ENCODE measurements at regions not wholly inside any gene's neighbourhood (a gene's known extent, or its start where the extent isn't known, plus 50 kb on each side); places are given as distances from the start of the nearest gene placed in this dataset.

DNA sequence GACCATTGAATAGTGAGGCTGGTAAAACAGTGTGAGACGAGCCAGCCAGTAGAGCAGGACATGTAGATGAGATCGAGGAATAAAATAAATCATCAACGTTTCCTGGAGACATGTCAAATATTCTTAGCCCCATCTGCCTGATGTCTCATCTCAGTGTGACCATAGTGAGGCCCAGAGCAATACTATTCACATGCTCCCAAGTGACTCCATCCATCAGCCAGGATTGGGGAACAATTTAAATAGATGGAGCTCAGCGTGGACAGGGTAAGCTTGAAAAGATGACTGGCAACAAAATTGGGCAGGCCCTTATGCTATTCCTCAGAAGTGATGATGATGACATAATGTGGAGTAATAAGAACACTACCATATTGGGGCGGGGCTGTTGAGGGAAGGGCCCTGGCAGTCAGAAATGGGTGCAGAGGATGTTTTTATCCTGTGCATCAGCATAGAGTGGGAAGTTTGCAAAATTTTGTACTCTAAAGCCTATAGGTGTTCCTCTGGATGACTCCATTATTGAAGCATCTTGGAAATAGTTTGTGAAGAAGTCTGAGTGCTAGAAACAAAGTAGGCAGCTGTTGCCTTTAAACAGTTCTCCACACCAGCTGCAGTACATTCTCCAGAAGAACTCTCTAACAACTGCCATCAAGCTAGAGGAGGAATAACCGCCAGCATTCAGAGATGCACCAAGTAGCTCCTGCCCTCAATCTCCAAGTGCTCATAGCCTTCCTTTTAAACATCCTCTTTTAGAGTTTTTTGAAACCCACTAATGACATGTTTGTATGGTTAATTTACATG lies 333.0 kb downstream of the DCHS2 start:
- TF ChIP-seq POLR2A (IDR thresholded peaks at IDR 0.05) (no peak), CTCF (IDR thresholded peaks at IDR 0.05) (no peak)
